ENCODE measurements at regions not wholly inside any gene's neighbourhood (a gene's known extent, or its start where the extent isn't known, plus 50 kb on each side); places are given as distances from the start of the nearest gene placed in this dataset.

- Histone ChIP-seq H3K4me3 (replicated peaks in 1 of 4; ENCODE audit: control extremely low read depth in 1 of 4, insufficient read depth in 1 of 4, low read depth in 3 of 4, low read length in 4 of 4) (no peak overlapping the region), H4K20me1 (ENCODE audit: control insufficient read depth, extremely low read depth, insufficient read depth, low read length) (no peaks in the 10 kb centered on the region), H3K4me1 (ENCODE audit: control insufficient read depth, extremely low read depth, insufficient read depth, low read length) (peaks cover 40% of the 10 kb centered on the region), H2AFZ (ENCODE audit: low read length) (no peak overlapping the region), H3K79me2 (ENCODE audit: control insufficient read depth, insufficient read depth, low read length) (no peaks in the 10 kb centered on the region), H3K27me3 (ENCODE audit: control insufficient read depth, insufficient read depth, low read length) (no peaks in the 10 kb centered on the region), H3K9me3 (ENCODE audit: control insufficient read depth, insufficient read depth, low read depth, low read length) (no peaks in the 10 kb centered on the region), H3K4me2 (ENCODE audit: extremely low read depth, insufficient read depth, low read length) (no peak overlapping the region), H3K36me3 (ENCODE audit: control insufficient read depth, insufficient read depth, low read length) (no peaks in the 10 kb centered on the region), H3K9ac (ENCODE audit: insufficient read depth, low read length) (no peak overlapping the region), H3K27ac (ENCODE audit: insufficient read depth, low read length) (peak overlapping the region; percentile 97)
- no peak for TF ChIP-seq EZH2 (IDR thresholded peaks at IDR 0.05; ENCODE audit: low read length, missing control alignments)
- TF ChIP-seq, protein P1, sequence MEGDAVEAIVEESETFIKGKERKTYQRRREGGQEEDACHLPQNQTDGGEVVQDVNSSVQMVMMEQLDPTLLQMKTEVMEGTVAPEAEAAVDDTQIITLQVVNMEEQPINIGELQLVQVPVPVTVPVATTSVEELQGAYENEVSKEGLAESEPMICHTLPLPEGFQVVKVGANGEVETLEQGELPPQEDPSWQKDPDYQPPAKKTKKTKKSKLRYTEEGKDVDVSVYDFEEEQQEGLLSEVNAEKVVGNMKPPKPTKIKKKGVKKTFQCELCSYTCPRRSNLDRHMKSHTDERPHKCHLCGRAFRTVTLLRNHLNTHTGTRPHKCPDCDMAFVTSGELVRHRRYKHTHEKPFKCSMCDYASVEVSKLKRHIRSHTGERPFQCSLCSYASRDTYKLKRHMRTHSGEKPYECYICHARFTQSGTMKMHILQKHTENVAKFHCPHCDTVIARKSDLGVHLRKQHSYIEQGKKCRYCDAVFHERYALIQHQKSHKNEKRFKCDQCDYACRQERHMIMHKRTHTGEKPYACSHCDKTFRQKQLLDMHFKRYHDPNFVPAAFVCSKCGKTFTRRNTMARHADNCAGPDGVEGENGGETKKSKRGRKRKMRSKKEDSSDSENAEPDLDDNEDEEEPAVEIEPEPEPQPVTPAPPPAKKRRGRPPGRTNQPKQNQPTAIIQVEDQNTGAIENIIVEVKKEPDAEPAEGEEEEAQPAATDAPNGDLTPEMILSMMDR (conservative IDR thresholded peaks at IDR 0.05 in 1 of 2, IDR thresholded peaks at IDR 0.05 in 1 of 2; ENCODE audit: low read depth in 1 of 2, low read length in 2 of 2) = no peak
- no peak for DNase-seq (ENCODE audit: low read depth in 2 of 2)
Measured at GRCh38 chr1:55426156-55426555, 211.0 kb upstream of the USP24 start.

DNA sequence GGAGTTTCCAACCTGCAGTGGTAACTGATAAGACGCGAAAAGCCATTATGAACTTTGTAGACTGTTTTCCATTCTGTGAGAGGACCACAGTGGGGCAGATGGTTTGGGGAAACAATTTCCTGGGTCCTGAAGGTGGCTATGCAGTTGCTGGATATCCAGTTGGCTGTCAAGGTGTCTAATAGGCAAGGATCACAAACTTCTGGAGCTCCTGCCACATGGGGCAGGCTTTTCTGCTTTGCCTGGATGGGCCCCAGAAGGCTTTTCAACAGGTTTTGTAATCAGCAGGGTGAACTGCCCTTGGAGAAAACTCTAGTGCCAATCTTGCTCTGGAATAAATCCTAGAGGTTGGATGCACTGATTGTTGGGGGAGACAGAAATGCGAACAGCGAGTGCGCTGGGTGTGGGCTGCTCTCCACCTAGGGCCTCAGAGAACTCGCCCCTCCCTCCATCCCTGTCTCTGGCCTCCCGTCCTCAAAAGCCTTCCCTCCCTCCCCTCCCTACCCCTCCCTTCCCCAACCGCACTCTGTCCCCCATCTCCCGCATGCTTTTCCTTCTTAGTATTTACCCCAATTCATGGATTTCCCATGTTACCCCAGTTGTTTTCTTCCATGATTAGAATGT lies 210.3 kb upstream of the USP24 start:
- Histone ChIP-seq H3K9ac (ENCODE audit: insufficient read depth, low read length) (no peak overlapping the region), H2AFZ (ENCODE audit: low read length) (no peak overlapping the region), H3K27me3 (ENCODE audit: control insufficient read depth, insufficient read depth, low read length) (no peaks in the 10 kb centered on the region), H3K4me2 (ENCODE audit: extremely low read depth, insufficient read depth, low read length) (no peak overlapping the region), H3K79me2 (ENCODE audit: control insufficient read depth, insufficient read depth, low read length) (no peaks in the 10 kb centered on the region), H3K4me3 (replicated peaks in 1 of 4; ENCODE audit: control extremely low read depth in 1 of 4, insufficient read depth in 1 of 4, low read depth in 3 of 4, low read length in 4 of 4) (no peak overlapping the region), H3K27ac (ENCODE audit: insufficient read depth, low read length) (no peak overlapping the region), H3K4me1 (ENCODE audit: control insufficient read depth, extremely low read depth, insufficient read depth, low read length) (peaks cover 39% of the 10 kb centered on the region), H3K9me3 (ENCODE audit: control insufficient read depth, insufficient read depth, low read depth, low read length) (no peaks in the 10 kb centered on the region), H4K20me1 (ENCODE audit: control insufficient read depth, extremely low read depth, insufficient read depth, low read length) (no peaks in the 10 kb centered on the region), H3K36me3 (ENCODE audit: control insufficient read depth, insufficient read depth, low read length) (no peaks in the 10 kb centered on the region)
- DNase-seq (ENCODE audit: low read depth in 2 of 2) = no peak
- TF ChIP-seq, protein P1 (conservative IDR thresholded peaks at IDR 0.05 in 1 of 2, IDR thresholded peaks at IDR 0.05 in 1 of 2; ENCODE audit: low read depth in 1 of 2, low read length in 2 of 2) = no peak
- no peak for TF ChIP-seq EZH2 (IDR thresholded peaks at IDR 0.05; ENCODE audit: low read length, missing control alignments)

DNA sequence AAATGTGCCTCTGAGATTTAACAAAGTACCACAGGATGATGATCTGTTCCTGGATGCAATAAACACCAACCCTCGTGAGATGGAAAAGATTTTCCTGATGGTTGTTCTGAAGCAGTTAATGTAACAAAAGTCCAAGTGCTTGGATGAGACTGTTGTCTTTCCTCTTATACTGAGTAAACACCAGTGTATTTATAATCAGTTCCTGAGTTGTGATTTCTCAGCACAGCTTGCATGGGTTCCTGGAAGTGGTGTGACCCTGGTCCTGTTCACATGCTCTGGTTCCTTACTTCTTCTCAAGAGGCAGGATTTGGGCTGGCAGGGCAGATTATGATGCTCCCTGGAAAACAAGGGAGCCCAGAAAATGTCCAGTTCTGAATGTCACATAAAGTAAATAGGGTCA lies 208.2 kb upstream of the USP24 start:
- Histone ChIP-seq H2AFZ (ENCODE audit: low read length) (peak overlapping the region; percentile 15), H3K79me2 (ENCODE audit: control insufficient read depth, insufficient read depth, low read length) (no peaks in the 10 kb centered on the region), H3K27me3 (ENCODE audit: control insufficient read depth, insufficient read depth, low read length) (no peaks in the 10 kb centered on the region), H3K27ac (ENCODE audit: insufficient read depth, low read length) (no peak overlapping the region), H3K36me3 (ENCODE audit: control insufficient read depth, insufficient read depth, low read length) (no peaks in the 10 kb centered on the region), H3K4me1 (ENCODE audit: control insufficient read depth, extremely low read depth, insufficient read depth, low read length) (peaks cover 23% of the 10 kb centered on the region), H3K9ac (ENCODE audit: insufficient read depth, low read length) (no peak overlapping the region), H3K4me3 (replicated peaks in 1 of 4; ENCODE audit: control extremely low read depth in 1 of 4, insufficient read depth in 1 of 4, low read depth in 3 of 4, low read length in 4 of 4) (no peak overlapping the region), H3K9me3 (ENCODE audit: control insufficient read depth, insufficient read depth, low read depth, low read length) (no peaks in the 10 kb centered on the region), H4K20me1 (ENCODE audit: control insufficient read depth, extremely low read depth, insufficient read depth, low read length) (no peaks in the 10 kb centered on the region), H3K4me2 (ENCODE audit: extremely low read depth, insufficient read depth, low read length) (no peak overlapping the region)
- DNase-seq (ENCODE audit: low read depth in 2 of 2) = no peak
- TF ChIP-seq, protein P1 (conservative IDR thresholded peaks at IDR 0.05 in 1 of 2, IDR thresholded peaks at IDR 0.05 in 1 of 2; ENCODE audit: low read depth in 1 of 2, low read length in 2 of 2) = no peak
- no peak for TF ChIP-seq EZH2 (IDR thresholded peaks at IDR 0.05; ENCODE audit: low read length, missing control alignments)
